Neural crest cell (in vitro differentiated cells): ENCODE measurements at regions not wholly inside any gene's neighbourhood (a gene's known extent, or its start where the extent isn't known, plus 50 kb on each side); places are given as distances from the start of the nearest gene placed in this dataset.
"Not testable (repeated sequence)": the region's sequence is repeated elsewhere in the genome, so short reads cannot be mapped to it uniquely, and the experiment has no call there.

Experiments
- DNase-seq: peaks from one replicate; pipeline ENCODE4 v3.0.0; 2021; ENCODE audit warnings: low read depth, mixed read lengths, low spot score
- H3K27ac Mint-ChIP-seq: one replicate; pipeline ENCODE4 v1.8.0; 2021; ENCODE audit warnings: mild to moderate bottlenecking, mixed read lengths; ENCODE audit not compliant: unreplicated experiment
- H3K27me3 Mint-ChIP-seq: 2 replicates; pipeline ENCODE4 v1.8.0; 2021; ENCODE audit warnings: low read depth, mild to moderate bottlenecking, mixed read lengths
- H3K36me3 Mint-ChIP-seq: 2 replicates; pipeline ENCODE4 v1.8.0; 2021; ENCODE audit warnings: low read depth, mild to moderate bottlenecking, mixed read lengths
- H3K4me1 Mint-ChIP-seq: 2 replicates; pipeline ENCODE4 v1.8.0; 2021; ENCODE audit warnings: mixed read lengths
- H3K4me3 Mint-ChIP-seq: one replicate; pipeline ENCODE4 v1.8.0; 2021; ENCODE audit warnings: mild to moderate bottlenecking, mixed read lengths
- H3K9me3 Mint-ChIP-seq: 2 replicates; pipeline ENCODE4 v1.8.0; 2021; ENCODE audit warnings: mixed read lengths
- TF ChIP-seq, protein P1 (sequence below): fragments of 200-600 bp; sonication (generic); conservative IDR thresholded peaks from 2 replicates; pipeline ENCODE4 v1.5.0; 2021; ENCODE audit warnings: antibody characterized with exemption, mild to moderate bottlenecking

DNA sequence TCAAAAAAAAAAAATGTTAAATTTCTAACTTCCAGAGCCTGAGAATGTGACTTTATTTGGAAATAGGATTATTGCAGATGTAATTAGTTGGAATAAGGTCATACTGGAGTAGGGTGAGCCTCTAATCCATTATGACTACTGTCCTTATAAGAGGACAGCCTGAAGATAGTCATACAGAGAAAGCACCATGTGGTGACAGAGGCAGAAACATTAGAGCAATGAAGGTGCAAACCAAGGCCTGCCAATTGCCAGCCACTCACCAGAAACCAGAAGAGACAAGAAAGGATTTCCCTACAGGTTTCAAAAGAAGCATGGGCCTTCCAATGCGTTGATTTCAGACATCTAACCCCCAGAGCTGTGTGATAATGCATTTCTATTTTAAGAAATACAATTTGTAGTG lies 659.2 kb upstream of the CHD1 start:
- no peak overlapping the region for H3K4me3 Mint-ChIP-seq
- H3K27ac Mint-ChIP-seq: no peak overlapping the region
- DNase-seq: no peak
- TF ChIP-seq, protein P1, sequence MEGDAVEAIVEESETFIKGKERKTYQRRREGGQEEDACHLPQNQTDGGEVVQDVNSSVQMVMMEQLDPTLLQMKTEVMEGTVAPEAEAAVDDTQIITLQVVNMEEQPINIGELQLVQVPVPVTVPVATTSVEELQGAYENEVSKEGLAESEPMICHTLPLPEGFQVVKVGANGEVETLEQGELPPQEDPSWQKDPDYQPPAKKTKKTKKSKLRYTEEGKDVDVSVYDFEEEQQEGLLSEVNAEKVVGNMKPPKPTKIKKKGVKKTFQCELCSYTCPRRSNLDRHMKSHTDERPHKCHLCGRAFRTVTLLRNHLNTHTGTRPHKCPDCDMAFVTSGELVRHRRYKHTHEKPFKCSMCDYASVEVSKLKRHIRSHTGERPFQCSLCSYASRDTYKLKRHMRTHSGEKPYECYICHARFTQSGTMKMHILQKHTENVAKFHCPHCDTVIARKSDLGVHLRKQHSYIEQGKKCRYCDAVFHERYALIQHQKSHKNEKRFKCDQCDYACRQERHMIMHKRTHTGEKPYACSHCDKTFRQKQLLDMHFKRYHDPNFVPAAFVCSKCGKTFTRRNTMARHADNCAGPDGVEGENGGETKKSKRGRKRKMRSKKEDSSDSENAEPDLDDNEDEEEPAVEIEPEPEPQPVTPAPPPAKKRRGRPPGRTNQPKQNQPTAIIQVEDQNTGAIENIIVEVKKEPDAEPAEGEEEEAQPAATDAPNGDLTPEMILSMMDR: no peak
- no peaks in the 10 kb centered on the region for H3K9me3 Mint-ChIP-seq
- peaks cover 4% of the 10 kb centered on the region for H3K4me1 Mint-ChIP-seq
- no peaks in the 10 kb centered on the region for H3K27me3 Mint-ChIP-seq
- H3K36me3 Mint-ChIP-seq: no peaks in the 10 kb centered on the region

DNA sequence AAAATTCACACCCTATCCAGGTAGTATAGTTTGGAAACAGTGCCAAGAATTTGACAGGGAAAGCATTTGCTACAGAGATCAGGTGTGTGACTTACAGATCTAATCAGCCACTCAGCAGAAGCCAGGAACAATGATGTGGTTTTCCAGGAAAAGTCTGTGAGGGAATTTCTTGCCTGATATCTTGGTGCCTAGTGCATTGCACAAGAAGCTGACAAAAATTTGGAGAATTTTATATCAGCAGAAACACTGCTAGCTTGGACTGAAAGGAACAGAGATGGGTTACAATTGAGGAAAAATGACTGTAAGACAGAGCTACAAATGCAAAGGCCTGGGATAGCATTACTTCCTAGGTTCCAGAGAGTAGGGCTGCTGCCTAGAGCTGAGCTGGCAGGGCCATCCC lies 658.1 kb upstream of the CHD1 start:
- H3K27ac Mint-ChIP-seq: no peak overlapping the region
- no peaks in the 10 kb centered on the region for H3K36me3 Mint-ChIP-seq
- H3K4me1 Mint-ChIP-seq: peaks cover 4% of the 10 kb centered on the region
- H3K9me3 Mint-ChIP-seq: no peaks in the 10 kb centered on the region
- no peak for DNase-seq
- TF ChIP-seq, protein P1: no peak
- no peak overlapping the region for H3K4me3 Mint-ChIP-seq
- H3K27me3 Mint-ChIP-seq: no peaks in the 10 kb centered on the region

DNA sequence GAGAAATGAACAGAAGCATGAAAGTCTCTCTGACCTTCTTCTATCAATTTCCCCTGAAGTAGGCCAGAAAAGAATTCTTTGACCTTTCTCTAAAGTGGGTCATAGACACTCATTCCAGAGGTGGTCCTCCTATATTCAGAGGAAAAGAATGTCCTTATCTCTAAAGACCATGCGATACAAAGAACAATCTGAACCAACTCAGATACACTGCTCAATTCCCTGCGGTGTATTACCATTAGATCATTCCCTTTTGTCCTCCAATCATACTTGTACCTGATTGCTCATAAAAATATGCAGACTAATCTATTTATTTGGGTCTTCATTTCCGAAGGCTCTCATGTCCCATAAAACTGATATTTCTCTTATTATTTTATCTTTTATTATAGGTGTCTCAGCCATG lies 652.4 kb upstream of the CHD1 start:
- H3K36me3 Mint-ChIP-seq, DNase-seq, H3K9me3 Mint-ChIP-seq, H3K27ac Mint-ChIP-seq, H3K27me3 Mint-ChIP-seq, H3K4me3 Mint-ChIP-seq, H3K4me1 Mint-ChIP-seq: not testable (repeated sequence)

- not testable (repeated sequence) for H3K27ac Mint-ChIP-seq, H3K36me3 Mint-ChIP-seq, DNase-seq, H3K4me3 Mint-ChIP-seq, H3K4me1 Mint-ChIP-seq, H3K9me3 Mint-ChIP-seq, H3K27me3 Mint-ChIP-seq
Measured at GRCh38 chr5:99562937-99563627, 634.3 kb upstream of the CHD1 start.

DNA sequence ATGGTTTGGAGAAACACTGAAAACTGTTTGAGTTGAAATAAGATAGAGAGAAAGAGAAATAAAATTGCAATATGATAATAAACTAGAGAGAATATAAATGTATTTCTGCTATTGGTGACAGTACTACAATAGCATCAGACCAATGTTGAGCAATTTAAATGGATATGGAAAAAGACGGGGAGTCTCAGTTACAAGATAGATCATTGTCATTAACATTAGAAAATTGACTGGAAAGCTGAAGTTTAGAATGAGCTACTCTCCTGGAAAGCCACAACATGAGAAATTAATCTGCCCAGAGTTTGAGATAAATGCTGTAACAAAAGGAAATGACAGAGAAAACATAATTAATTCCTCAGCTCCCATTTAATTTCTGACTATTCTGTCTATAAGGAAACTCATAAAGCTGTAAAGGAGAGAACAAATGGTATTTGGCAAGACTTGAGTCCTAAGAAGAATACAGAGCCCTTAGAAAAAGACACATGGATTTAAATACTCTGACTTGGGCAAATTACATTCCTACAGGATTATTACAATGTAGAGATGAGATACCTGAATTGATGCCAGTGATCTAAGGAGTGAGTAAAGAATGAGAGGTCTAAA lies 624.5 kb upstream of the CHD1 start:
- no peak overlapping the region for H3K27ac Mint-ChIP-seq
- no peak overlapping the region for H3K4me3 Mint-ChIP-seq
- TF ChIP-seq, protein P1: no peak
- H3K4me1 Mint-ChIP-seq: peaks cover 5% of the 10 kb centered on the region
- no peaks in the 10 kb centered on the region for H3K27me3 Mint-ChIP-seq
- H3K36me3 Mint-ChIP-seq: no peaks in the 10 kb centered on the region
- H3K9me3 Mint-ChIP-seq: no peaks in the 10 kb centered on the region
- DNase-seq: no peak

GRCh38 chr5:99544356-99544755 lies 615.5 kb upstream of the CHD1 start:
- Mint-ChIP-seq H3K27me3 (no peaks in the 10 kb centered on the region), H3K36me3 (no peaks in the 10 kb centered on the region)

More at GRCh38 chr5:99544356-99544755, 615.5 kb upstream of the CHD1 start:
- Mint-ChIP-seq H3K9me3 (peaks cover 2% of the 10 kb centered on the region), H3K4me1 (peaks cover 6% of the 10 kb centered on the region), H3K27ac (no peak overlapping the region), H3K4me3 (no peak overlapping the region)
- no peak for DNase-seq
- TF ChIP-seq, protein P1: no peak
